SK-N-SH (cell line): ENCODE measurements at regions not wholly inside any gene's neighbourhood (a gene's known extent, or its start where the extent isn't known, plus 50 kb on each side); places are given as distances from the start of the nearest gene placed in this dataset.

Source experiments
- CTCF ChIP-seq: fragments of 200-600 bp; sonication (generic); IDR thresholded peaks from 2 replicates; pipeline ENCODE4 v1.6.1; 2017; ENCODE audit warnings: antibody characterized with exemption, mild to moderate bottlenecking, moderate library complexity
- EP300 ChIP-seq, 2 experiments: IDR thresholded peaks; 2 replicates each; pipeline versions ENCODE4 v1.4.0 to v1.6.1; 2012; ENCODE audit warnings: borderline replicate concordance in 1 of 2, low read depth in 1 of 2, low read length in 1 of 2
- JUND ChIP-seq: IDR thresholded peaks from 2 replicates; pipeline ENCODE4 v1.4.0; 2012
- MEF2A ChIP-seq: IDR thresholded peaks from 2 replicates; pipeline ENCODE4 v1.4.0; 2012; ENCODE audit warnings: low read depth, borderline replicate concordance
- POLR2AphosphoS5 ChIP-seq: IDR thresholded peaks from 2 replicates; pipeline ENCODE4 v1.6.1; 2012; ENCODE audit warnings: low read depth, low read length
- RAD21 ChIP-seq: IDR thresholded peaks from 2 replicates; pipeline ENCODE4 v1.6.1; 2012; ENCODE audit warnings: mild to moderate bottlenecking, low read length
- SIN3A ChIP-seq: IDR thresholded peaks from 2 replicates; pipeline ENCODE4 v1.6.1; 2012; ENCODE audit warnings: low read depth, mild to moderate bottlenecking, low read length, moderate library complexity, borderline replicate concordance
- TAF1 ChIP-seq: IDR thresholded peaks from 2 replicates; pipeline ENCODE4 v1.6.1; 2012; ENCODE audit warnings: low read depth, mild to moderate bottlenecking, low read length, moderate library complexity, borderline replicate concordance
- USF2 ChIP-seq: fragments of 150-350 bp; IDR thresholded peaks from 2 replicates; pipeline ENCODE4 v1.6.1; 2017; ENCODE audit warnings: antibody characterized with exemption, low read length, low read depth, borderline replicate concordance

GRCh38 chr4:164261831-164262230, 492.1 kb upstream of the SMIM31 start:
- TF ChIP-seq POLR2AphosphoS5 (no peak), TAF1 (no peak), CTCF (no peak), EP300 (IDR thresholded peaks at IDR 0.05; ENCODE audit: borderline replicate concordance in 1 of 2, low read depth in 1 of 2, low read length in 1 of 2) (no peak), USF2 (no peak), SIN3A (no peak), JUND (no peak), RAD21 (no peak), MEF2A (no peak)
